ENCODE measurements at regions not wholly inside any gene's neighbourhood (a gene's known extent, or its start where the extent isn't known, plus 50 kb on each side); places are given as distances from the start of the nearest gene placed in this dataset.

DNA sequence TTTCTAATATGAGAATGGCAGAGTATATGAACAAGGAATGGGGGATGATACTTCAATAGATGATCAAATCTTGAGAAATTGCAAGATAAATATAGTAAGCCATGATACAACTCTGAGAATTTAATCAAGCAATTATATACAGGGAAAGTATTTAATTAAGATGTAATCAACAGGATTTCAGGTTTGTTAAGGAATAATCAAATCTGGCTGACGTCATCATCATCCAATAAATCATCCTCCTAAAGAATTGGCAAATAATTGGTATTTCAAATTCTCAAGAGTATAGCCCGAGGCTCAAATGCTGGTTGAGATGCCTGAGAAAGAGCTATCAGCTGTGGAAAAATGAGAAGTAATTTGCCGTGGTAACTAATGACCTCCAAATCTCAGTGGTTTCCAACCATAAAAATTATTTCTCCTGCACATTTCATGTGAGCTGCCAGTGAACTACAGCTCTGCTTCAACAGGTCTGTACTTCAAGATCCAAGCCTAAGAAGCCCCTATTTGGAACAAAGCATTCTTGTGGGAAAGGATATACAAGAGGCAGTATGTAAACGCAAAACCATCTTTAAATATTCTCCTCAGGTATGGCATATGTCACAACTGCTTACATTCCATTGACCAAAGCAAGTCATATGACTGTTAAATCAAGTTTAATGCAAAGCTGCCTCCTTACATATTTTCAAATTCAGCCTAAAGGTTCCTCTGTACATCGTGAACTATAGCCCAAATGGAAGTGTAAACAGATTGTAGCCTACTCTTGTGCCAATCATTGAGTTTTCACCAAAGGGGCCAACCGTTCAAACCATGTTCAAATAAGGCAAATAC lies 503.0 kb downstream of the KIF20B start:
- no peak for DNase-seq (ENCODE audit: low read depth)
- no peak overlapping the region for H3K4me3 ChIP-seq (ENCODE audit: control insufficient read depth, low read depth, low read length)
- TF ChIP-seq, protein P1, sequence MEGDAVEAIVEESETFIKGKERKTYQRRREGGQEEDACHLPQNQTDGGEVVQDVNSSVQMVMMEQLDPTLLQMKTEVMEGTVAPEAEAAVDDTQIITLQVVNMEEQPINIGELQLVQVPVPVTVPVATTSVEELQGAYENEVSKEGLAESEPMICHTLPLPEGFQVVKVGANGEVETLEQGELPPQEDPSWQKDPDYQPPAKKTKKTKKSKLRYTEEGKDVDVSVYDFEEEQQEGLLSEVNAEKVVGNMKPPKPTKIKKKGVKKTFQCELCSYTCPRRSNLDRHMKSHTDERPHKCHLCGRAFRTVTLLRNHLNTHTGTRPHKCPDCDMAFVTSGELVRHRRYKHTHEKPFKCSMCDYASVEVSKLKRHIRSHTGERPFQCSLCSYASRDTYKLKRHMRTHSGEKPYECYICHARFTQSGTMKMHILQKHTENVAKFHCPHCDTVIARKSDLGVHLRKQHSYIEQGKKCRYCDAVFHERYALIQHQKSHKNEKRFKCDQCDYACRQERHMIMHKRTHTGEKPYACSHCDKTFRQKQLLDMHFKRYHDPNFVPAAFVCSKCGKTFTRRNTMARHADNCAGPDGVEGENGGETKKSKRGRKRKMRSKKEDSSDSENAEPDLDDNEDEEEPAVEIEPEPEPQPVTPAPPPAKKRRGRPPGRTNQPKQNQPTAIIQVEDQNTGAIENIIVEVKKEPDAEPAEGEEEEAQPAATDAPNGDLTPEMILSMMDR (IDR thresholded peaks at IDR 0.05; ENCODE audit: control insufficient read depth, insufficient read depth, low read depth, low read length, missing control alignments): no peak

DNA sequence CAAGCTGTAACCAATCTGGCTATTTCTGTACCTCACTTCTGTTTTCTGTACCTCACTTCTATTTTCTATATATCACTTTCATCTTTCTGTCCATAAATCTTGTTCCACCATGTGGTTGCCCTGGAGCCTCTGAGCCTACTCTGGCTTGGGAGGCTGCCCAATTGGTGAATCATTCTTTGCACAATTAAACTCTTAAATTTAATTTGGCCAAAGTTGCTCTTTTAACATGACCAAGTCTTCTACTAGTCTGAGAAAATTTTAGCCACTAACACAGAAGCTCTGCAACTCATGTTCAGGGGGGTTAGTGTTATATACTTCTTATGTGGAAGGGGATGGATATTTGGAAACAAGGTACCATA lies 503.5 kb downstream of the KIF20B start:
- DNase-seq (ENCODE audit: low read depth): no peak
- TF ChIP-seq, protein P1 (IDR thresholded peaks at IDR 0.05; ENCODE audit: control insufficient read depth, insufficient read depth, low read depth, low read length, missing control alignments): no peak
- H3K4me3 ChIP-seq (ENCODE audit: control insufficient read depth, low read depth, low read length): no peak overlapping the region

DNA sequence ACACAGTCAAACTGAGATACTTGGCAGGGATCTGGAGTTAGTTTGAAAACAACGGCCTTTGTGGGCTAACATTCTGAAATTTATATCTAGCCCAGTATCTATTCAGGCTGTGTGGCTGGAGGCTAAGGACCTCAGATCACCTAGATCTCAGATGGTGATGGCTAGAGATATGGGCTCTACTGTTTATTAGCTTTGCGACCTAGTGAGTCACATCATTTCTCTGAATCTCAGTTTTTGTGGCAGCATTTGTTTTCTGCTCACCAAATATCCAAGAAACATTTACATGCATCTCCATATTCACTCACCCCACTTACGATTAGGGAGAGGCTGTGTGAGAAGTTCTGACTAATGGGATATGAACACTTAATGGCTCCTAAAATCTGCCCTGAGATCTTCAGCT lies 503.9 kb downstream of the KIF20B start:
- no peak for DNase-seq (ENCODE audit: low read depth)
- TF ChIP-seq, protein P1 (IDR thresholded peaks at IDR 0.05; ENCODE audit: control insufficient read depth, insufficient read depth, low read depth, low read length, missing control alignments): no peak
- H3K4me3 ChIP-seq (ENCODE audit: control insufficient read depth, low read depth, low read length): no peak overlapping the region

- no peak overlapping the region for H3K4me3 ChIP-seq (ENCODE audit: control insufficient read depth, low read depth, low read length)
- no peak for DNase-seq (ENCODE audit: low read depth)
- TF ChIP-seq, protein P1 (IDR thresholded peaks at IDR 0.05; ENCODE audit: control insufficient read depth, insufficient read depth, low read depth, low read length, missing control alignments): no peak
Measured at GRCh38 chr10:90213346-90213745, 512.0 kb downstream of the KIF20B start.

- TF ChIP-seq, protein P1 (IDR thresholded peaks at IDR 0.05; ENCODE audit: control insufficient read depth, insufficient read depth, low read depth, low read length, missing control alignments): no peak
- no peak for DNase-seq (ENCODE audit: low read depth)
- no peak overlapping the region for H3K4me3 ChIP-seq (ENCODE audit: control insufficient read depth, low read depth, low read length)
Measured at GRCh38 chr10:90218846-90219245, 517.5 kb downstream of the KIF20B start.

GRCh38 chr10:90222372-90222771 lies 521.0 kb downstream of the KIF20B start:
- TF ChIP-seq, protein P1 (IDR thresholded peaks at IDR 0.05; ENCODE audit: control insufficient read depth, insufficient read depth, low read depth, low read length, missing control alignments): no peak
- H3K4me3 ChIP-seq (ENCODE audit: control insufficient read depth, low read depth, low read length): no peak overlapping the region
- DNase-seq (ENCODE audit: low read depth): no peak

Measured in AG09309 (cell line).